AG10803 (cell line): ENCODE measurements at regions not wholly inside any gene's neighbourhood (a gene's known extent, or its start where the extent isn't known, plus 50 kb on each side); places are given as distances from the start of the nearest gene placed in this dataset.
"Not testable (repeated sequence)": the region's sequence is repeated elsewhere in the genome, so short reads cannot be mapped to it uniquely, and the experiment has no call there.

ENCODE experiments used
- DNase-seq: peaks from one replicate; pipeline ENCODE4 v3.0.0; 2010; ENCODE audit warnings: low read depth
- H3K4me3 ChIP-seq: 2 replicates; pipeline ENCODE4 v1.5.1; 2011; ENCODE audit warnings: mild to moderate bottlenecking, low read length, control low read depth
- CTCF ChIP-seq: conservative IDR thresholded peaks from 2 replicates; pipeline ENCODE4 v1.5.1; 2011; ENCODE audit warnings: mild to moderate bottlenecking, low read length, control low read depth, inconsistent platforms

GRCh38 chr2:221969830-221970144 is 329.0 kb downstream of the PAX3 start:
- no peak overlapping the region for H3K4me3 ChIP-seq
- no peak for TF ChIP-seq CTCF
- DNase-seq = no peak

GRCh38 chr2:221969087-221969829 is 329.5 kb downstream of the PAX3 start:
- no peak overlapping the region for H3K4me3 ChIP-seq
- peak; percentile 49 for DNase-seq
- peak; percentile 84 for TF ChIP-seq CTCF

- no peak overlapping the region for H3K4me3 ChIP-seq
- TF ChIP-seq CTCF = no peak
- DNase-seq = no peak
These were observed 336.6 kb downstream of the PAX3 start for GRCh38 chr2:221962186-221962585.

DNA sequence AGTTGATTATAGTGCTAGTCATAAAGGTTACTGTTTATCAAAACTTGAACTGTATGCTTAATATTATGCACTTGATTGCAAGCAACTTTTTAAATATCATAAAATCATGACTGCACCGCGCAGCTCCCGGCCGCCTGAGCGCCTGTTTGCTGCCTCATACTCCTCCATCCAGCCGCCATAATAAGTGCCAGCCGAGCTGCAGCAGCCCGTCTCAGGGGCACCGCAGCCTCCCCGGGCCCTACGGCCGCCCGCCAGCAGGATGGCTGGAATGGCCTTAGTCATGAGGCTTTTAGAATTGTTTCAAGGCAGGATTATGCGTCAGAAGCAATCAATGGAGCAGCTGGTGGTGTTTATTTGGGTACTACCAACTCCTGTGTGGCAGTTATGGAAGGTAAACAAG is 337.2 kb downstream of the PAX3 start:
- H3K4me3 ChIP-seq = no peak overlapping the region
- no peak for DNase-seq
- no peak for TF ChIP-seq CTCF

GRCh38 chr2:221958224-221958623 is 340.6 kb downstream of the PAX3 start:
- no peak for DNase-seq
- no peak overlapping the region for H3K4me3 ChIP-seq
- TF ChIP-seq CTCF = no peak

DNA sequence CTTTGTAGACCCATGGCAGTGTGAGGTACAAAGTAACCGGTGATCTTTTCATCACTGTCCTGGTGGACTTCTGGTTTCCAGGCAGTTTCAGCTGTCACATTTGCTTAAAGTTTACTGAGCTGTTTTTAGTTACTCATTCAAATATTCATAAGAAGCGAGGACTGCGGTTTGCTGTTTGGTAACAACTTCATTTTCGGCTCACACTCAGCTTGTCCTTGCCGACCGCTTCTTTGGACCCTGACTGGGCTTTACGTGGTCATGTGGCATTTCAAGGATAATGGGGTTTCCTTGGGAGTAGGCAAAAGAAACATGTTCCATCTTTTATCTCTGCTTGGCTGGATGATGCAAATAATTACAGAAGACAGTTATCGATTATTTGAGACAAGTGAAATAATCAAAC is 350.7 kb downstream of the PAX3 start:
- no peak overlapping the region for H3K4me3 ChIP-seq
- no peak for TF ChIP-seq CTCF
- DNase-seq = no peak

- not testable (repeated sequence) for H3K4me3 ChIP-seq, DNase-seq
These were observed 354.3 kb downstream of the PAX3 start for GRCh38 chr2:221944452-221944851.
